H9 (cell line): ENCODE measurements at regions not wholly inside any gene's neighbourhood (a gene's known extent, or its start where the extent isn't known, plus 50 kb on each side); places are given as distances from the start of the nearest gene placed in this dataset.

Source experiments
- DNase-seq: peaks from one replicate; pipeline ENCODE4 v3.0.0-alpha.2; 2017
- H2AFZ ChIP-seq: one replicate; pipeline ENCODE4 v1.6.1; 2013; ENCODE audit warnings: mild to moderate bottlenecking, low read length, control low read depth, moderate library complexity
- H2AK5ac ChIP-seq: 2 replicates; pipeline ENCODE4 v1.6.1; 2013; ENCODE audit warnings: low read length, control low read depth, mixed read lengths; ENCODE audit not compliant: insufficient read length
- H2BK120ac ChIP-seq: one replicate; pipeline ENCODE4 v1.6.1; 2013; ENCODE audit warnings: low read depth, mild to moderate bottlenecking, low read length, control low read depth, inconsistent platforms; ENCODE audit not compliant: poor library complexity, severe bottlenecking
- H2BK12ac ChIP-seq: 2 replicates; pipeline ENCODE4 v1.6.1; 2013; ENCODE audit warnings: low read length, control low read depth, mixed read lengths, low read depth; ENCODE audit not compliant: insufficient read length
- H2BK15ac ChIP-seq: 2 replicates; pipeline ENCODE4 v1.6.1; 2013; ENCODE audit warnings: low read depth, low read length, control low read depth
- H2BK20ac ChIP-seq: one replicate; pipeline ENCODE4 v1.6.1; 2013; ENCODE audit warnings: low read depth, mild to moderate bottlenecking, low read length, control low read depth, inconsistent platforms; ENCODE audit not compliant: poor library complexity, severe bottlenecking
- H2BK5ac ChIP-seq: 2 replicates; pipeline ENCODE4 v1.6.1; 2013; ENCODE audit warnings: low read length, control low read depth, mixed read lengths; ENCODE audit not compliant: insufficient read length
- H3K14ac ChIP-seq: 2 replicates; pipeline ENCODE4 v1.6.1; 2013; ENCODE audit warnings: low read length, control low read depth; ENCODE audit not compliant: insufficient read depth
- H3K18ac ChIP-seq: 2 replicates; pipeline ENCODE4 v1.6.1; 2013; ENCODE audit warnings: low read depth, mild to moderate bottlenecking, mixed read lengths, low read length, control low read depth; ENCODE audit not compliant: insufficient read length
- H3K23ac ChIP-seq: 2 replicates; pipeline ENCODE4 v1.6.1; 2013; ENCODE audit warnings: low read length, control low read depth, mixed read lengths, low read depth; ENCODE audit not compliant: insufficient read length
- H3K23me2 ChIP-seq: 2 replicates; pipeline ENCODE4 v1.6.1; 2013; ENCODE audit warnings: low read depth, mild to moderate bottlenecking, mixed read lengths, low read length, control low read depth; ENCODE audit not compliant: insufficient read length, poor library complexity, severe bottlenecking
- H3K27ac ChIP-seq: 2 replicates; pipeline ENCODE4 v1.5.1; 2013; ENCODE audit warnings: low read length, control low read depth, mixed read lengths, low read depth; ENCODE audit not compliant: insufficient read length
- H3K27me3 ChIP-seq: 2 replicates; pipeline ENCODE4 v1.6.1; 2013; ENCODE audit warnings: low read length, control low read depth, inconsistent platforms; ENCODE audit not compliant: insufficient read depth
- H3K4ac ChIP-seq: 2 replicates; pipeline ENCODE4 v1.6.1; 2013; ENCODE audit warnings: low read depth, mild to moderate bottlenecking, control low read depth, inconsistent platforms, low read length, moderate library complexity
- H3K4me1 ChIP-seq: 2 replicates; pipeline ENCODE4 v1.6.1; 2013; ENCODE audit warnings: low read length, control low read depth, inconsistent platforms; ENCODE audit not compliant: insufficient read depth
- H3K4me2 ChIP-seq: 2 replicates; pipeline ENCODE4 v1.6.1; 2013; ENCODE audit warnings: low read length, control low read depth, mixed read lengths; ENCODE audit not compliant: insufficient read length, insufficient read depth
- H3K56ac ChIP-seq: 2 replicates; pipeline ENCODE4 v1.6.1; 2013; ENCODE audit warnings: low read depth, mild to moderate bottlenecking, mixed read lengths, low read length, control low read depth; ENCODE audit not compliant: insufficient read length
- H3K79me1 ChIP-seq: 2 replicates; pipeline ENCODE4 v1.6.1; 2013; ENCODE audit warnings: low read depth, mild to moderate bottlenecking, moderate library complexity, low read length, control low read depth, inconsistent platforms; ENCODE audit not compliant: insufficient read depth, poor library complexity, severe bottlenecking
- H3K79me2 ChIP-seq: 2 replicates; pipeline ENCODE4 v1.6.1; 2013; ENCODE audit warnings: low read length, control low read depth, inconsistent platforms; ENCODE audit not compliant: insufficient read depth
- H3K9ac ChIP-seq: 2 replicates; pipeline ENCODE4 v1.6.1; 2013; ENCODE audit warnings: low read length, control low read depth, mixed read lengths; ENCODE audit not compliant: insufficient read length; ENCODE audit errors: extremely low read depth
- H3K9me3 ChIP-seq: one replicate; pipeline ENCODE4 v1.6.1; 2013; ENCODE audit warnings: low read depth, low read length, inconsistent platforms; ENCODE audit not compliant: control insufficient read depth
- H3T11ph ChIP-seq: one replicate; pipeline ENCODE4 v1.6.1; 2013; ENCODE audit warnings: mild to moderate bottlenecking, low read length, control low read depth, inconsistent platforms
- H4K20me1 ChIP-seq: one replicate; pipeline ENCODE4 v1.6.1; 2013; ENCODE audit not compliant: control insufficient read depth, insufficient read length, insufficient read depth
- H4K5ac ChIP-seq: 2 replicates; pipeline ENCODE4 v1.6.1; 2013; ENCODE audit warnings: low read depth, mild to moderate bottlenecking, mixed read lengths, low read length, control low read depth; ENCODE audit not compliant: insufficient read length
- H4K8ac ChIP-seq: replicated peaks from 2 replicates; pipeline ENCODE4 v1.6.1; 2013; ENCODE audit warnings: low read length, control low read depth, mixed read lengths, low read depth; ENCODE audit not compliant: insufficient read length
- H4K91ac ChIP-seq: 2 replicates; pipeline ENCODE4 v1.6.1; 2013; ENCODE audit warnings: low read depth, mild to moderate bottlenecking, moderate library complexity, mixed read lengths, low read length, control low read depth; ENCODE audit not compliant: insufficient read length
- H3K27ac Mint-ChIP-seq, 3 experiments: 2 replicates in 2 of 3; 3 replicates in 1 of 3; pipeline ENCODE4 v1.8.0; 2020 to 2021; ENCODE audit warnings: mixed read lengths in 3 of 3, mild to moderate bottlenecking in 1 of 3, moderate library complexity in 1 of 3
- H3K27me3 Mint-ChIP-seq: 2 replicates; pipeline ENCODE4 v1.8.0; 2021; ENCODE audit warnings: low read depth, mild to moderate bottlenecking, moderate library complexity, mixed read lengths
- H3K36me3 Mint-ChIP-seq, 3 experiments: 2 replicates in 2 of 3; 3 replicates in 1 of 3; pipeline ENCODE4 v1.8.0; 2020 to 2021; ENCODE audit warnings: low read depth in 3 of 3, mixed read lengths in 3 of 3; ENCODE audit not compliant: insufficient read depth in 1 of 3
- H3K4me1 Mint-ChIP-seq, 2 experiments: 2 replicates each; pipeline ENCODE4 v1.8.0; 2020; ENCODE audit warnings: mixed read lengths in 2 of 2
- H3K4me3 Mint-ChIP-seq, 2 experiments: 2 replicates in 1 of 2; 3 replicates in 1 of 2; pipeline ENCODE4 v1.8.0; 2020 to 2021; ENCODE audit warnings: mild to moderate bottlenecking in 2 of 2, mixed read lengths in 2 of 2, moderate library complexity in 1 of 2
- H3K9me3 Mint-ChIP-seq, 2 experiments: 2 replicates in 1 of 2; 3 replicates in 1 of 2; pipeline ENCODE4 v1.8.0; 2020; ENCODE audit warnings: mild to moderate bottlenecking in 2 of 2, mixed read lengths in 2 of 2, moderate library complexity in 1 of 2
- CTCF ChIP-seq: fragments of 200-600 bp; sonication (generic); conservative IDR thresholded peaks from 3 replicates; pipeline ENCODE4 v1.8.0; 2021; ENCODE audit warnings: antibody characterized with exemption, mild to moderate bottlenecking
- WGBS: extraction: QIAGEN DNeasy Blood & Tissue Kit; methylation state at CpG from one replicate; pipeline ENCODE4 v1.1.7; 2013; ENCODE audit warnings: missing lambda C conversion rate, low lambda C conversion rate, mixed read lengths; ENCODE audit not compliant: insufficient read length; ENCODE audit errors: extremely low coverage; 5-methylcytosine and 5-hydroxymethylcytosine counted together

- Histone ChIP-seq H4K5ac (no peak overlapping the region), H3K9me3 (no peaks in the 10 kb centered on the region), H4K20me1 (no peaks in the 10 kb centered on the region), H2BK15ac (no peak overlapping the region), H3K23ac (no peak overlapping the region), H3T11ph (no peak overlapping the region), H3K27me3 (no peaks in the 10 kb centered on the region), H3K23me2 (no peaks in the 10 kb centered on the region), H3K56ac (no peak overlapping the region), H2BK12ac (no peak overlapping the region), H3K27ac (no peak overlapping the region), H3K9ac (no peak overlapping the region), H2BK120ac (no peak overlapping the region), H3K79me1 (no peaks in the 10 kb centered on the region), H2AFZ (no peak overlapping the region), H4K91ac (no peak overlapping the region), H2BK5ac (no peak overlapping the region), H3K4ac (no peak overlapping the region), H4K8ac (no peak overlapping the region), H3K4me1 (peaks cover 3% of the 10 kb centered on the region), H3K18ac (no peak overlapping the region), H2BK20ac (no peak overlapping the region), H3K4me2 (no peak overlapping the region), H3K14ac (no peak overlapping the region), H2AK5ac (no peak overlapping the region), H3K79me2 (no peaks in the 10 kb centered on the region)
- WGBS = no CpG with 5 or more reads among the region's 2 CpGs
- Mint-ChIP-seq H3K4me1 (peaks cover 31 to 32% of the 10 kb centered on the region in 2 experiments), H3K36me3 (peaks cover 0 to 4% (median 0%) of the 10 kb centered on the region in 3 experiments; a peak in 1 of 7 replicates), H3K9me3 (peaks cover 0 to 6% of the 10 kb centered on the region in 2 experiments; a peak in 3 of 5 replicates), H3K4me3 (no peak overlapping the region), H3K27me3 (no peaks in the 10 kb centered on the region), H3K27ac (no peak overlapping the region; a peak in 1 of 7 replicates)
- TF ChIP-seq CTCF = no peak
- no peak for DNase-seq
Observed at GRCh38 chrX:96410927-96411326, 273.7 kb upstream of the DIAPH2 start.
